Fibroblast of villous mesenchyme (primary cell): ENCODE measurements at regions not wholly inside any gene's neighbourhood (a gene's known extent, or its start where the extent isn't known, plus 50 kb on each side); places are given as distances from the start of the nearest gene placed in this dataset.

ENCODE experiments used
- DNase-seq: peaks from one replicate; pipeline ENCODE4 v3.0.0-alpha.2; 2010; ENCODE audit warnings: low read depth
- H3K4me3 ChIP-seq: 2 replicates; pipeline ENCODE4 v1.5.1; 2011; ENCODE audit warnings: low read depth, mild to moderate bottlenecking, low read length
- CTCF ChIP-seq: IDR thresholded peaks from 2 replicates; pipeline ENCODE4 v1.5.1; 2012; ENCODE audit warnings: low read depth, mild to moderate bottlenecking, low read length; ENCODE audit not compliant: insufficient read depth

GRCh38 chr2:8622199-8622911 lies 59.5 kb upstream of the ID2 start:
- TF ChIP-seq CTCF, result no peak
- DNase-seq, result no peak

GRCh38 chr2:8622924-8623465 lies 58.9 kb upstream of the ID2 start:
- no peak overlapping the region for H3K4me3 ChIP-seq
- TF ChIP-seq CTCF, result no peak
- DNase-seq, result no peak

More at GRCh38 chr2:8622199-8622911, 59.5 kb upstream of the ID2 start:
- H3K4me3 ChIP-seq, result no peak overlapping the region

GRCh38 chr2:8623576-8623957 lies 58.3 kb upstream of the ID2 start:
- no peak for DNase-seq
- H3K4me3 ChIP-seq, result no peak overlapping the region
- no peak for TF ChIP-seq CTCF

GRCh38 chr2:8623958-8624591 lies 57.8 kb upstream of the ID2 start:
- DNase-seq, result no peak

GRCh38 chr2:8624855-8625398 lies 56.9 kb upstream of the ID2 start:
- DNase-seq, result no peak
- H3K4me3 ChIP-seq, result no peak overlapping the region
- TF ChIP-seq CTCF, result no peak

More at GRCh38 chr2:8623958-8624591, 57.8 kb upstream of the ID2 start:
- no peak for TF ChIP-seq CTCF
- no peak overlapping the region for H3K4me3 ChIP-seq

- DNase-seq, result no peak
- no peak overlapping the region for H3K4me3 ChIP-seq
- no peak for TF ChIP-seq CTCF
Measured at GRCh38 chr2:8625399-8626300, 56.2 kb upstream of the ID2 start.
